ENCODE measurements at regions not wholly inside any gene's neighbourhood (a gene's known extent, or its start where the extent isn't known, plus 50 kb on each side); places are given as distances from the start of the nearest gene placed in this dataset.

DNA sequence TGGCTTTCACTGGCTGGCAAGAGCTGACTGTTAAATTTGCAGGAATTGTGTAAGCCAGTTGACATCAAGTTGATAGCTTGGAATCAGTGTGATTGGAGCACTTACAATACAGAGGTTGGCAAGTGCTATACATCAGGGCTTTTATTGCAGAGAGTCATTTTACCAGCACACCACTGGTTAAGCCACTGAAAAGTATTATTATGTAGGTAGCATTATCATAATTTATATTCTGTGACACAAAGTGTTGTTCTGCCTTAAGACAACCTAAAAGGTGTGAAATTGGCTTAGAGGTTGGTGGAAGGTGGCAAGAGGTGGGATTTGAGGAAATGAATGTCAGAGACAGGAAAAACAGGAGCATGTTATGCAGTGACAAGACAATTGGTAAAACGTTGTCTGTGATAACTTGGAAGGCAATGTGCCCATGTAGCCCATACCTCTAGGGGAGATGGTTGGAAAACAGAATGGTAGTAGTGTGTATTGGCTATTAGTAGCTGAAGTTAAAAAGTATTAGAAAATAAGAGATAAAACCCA lies 172.9 kb upstream of the PRICKLE1 start:
- Histone ChIP-seq H3K27ac (ENCODE audit: insufficient read depth, low read depth, low read length) (no peak overlapping the region), H3K79me2 (ENCODE audit: control insufficient read depth, insufficient read depth, low read length) (no peaks in the 10 kb centered on the region), H3K36me3 (ENCODE audit: control insufficient read depth in 2 of 2, extremely low read depth in 1 of 2, insufficient read depth in 2 of 2, low read length in 2 of 2) (no peaks in the 10 kb centered on the region), H3K27me3 (ENCODE audit: control insufficient read depth in 2 of 2, insufficient read depth in 2 of 2, low read length in 2 of 2) (no peaks in the 10 kb centered on the region), H3K9ac (replicated peaks; ENCODE audit: extremely low read depth, insufficient read depth, low read length) (no peak overlapping the region), H3K4me3 (replicated peaks in 1 of 3; ENCODE audit: insufficient read depth in 1 of 3, low read depth in 1 of 3, low read length in 3 of 3) (no peak overlapping the region), H3K4me2 (ENCODE audit: insufficient read depth, low read length) (no peak overlapping the region), H3K9me1 (replicated peaks; ENCODE audit: control insufficient read depth, extremely low read depth, insufficient read depth, low read length) (no peaks in the 10 kb centered on the region), H4K20me1 (replicated peaks; ENCODE audit: control insufficient read depth, extremely low read depth, insufficient read depth, low read length) (no peaks in the 10 kb centered on the region), H3K9me3 (replicated peaks; ENCODE audit: control insufficient read depth, insufficient read depth, low read length) (no peaks in the 10 kb centered on the region), H2AFZ (ENCODE audit: low read depth, low read length) (no peak overlapping the region), H3K4me1 (ENCODE audit: control insufficient read depth, extremely low read depth, insufficient read depth, low read length) (no peaks in the 10 kb centered on the region)
- ChIA-PET POLR2A (no interaction called here), CTCF (no interaction called here)
- FAIRE-seq (no peak), DNase-seq (ENCODE audit: low read depth, low spot score) (no peak)
- TF ChIP-seq JUN (IDR thresholded peaks at IDR 0.05; ENCODE audit: borderline replicate concordance, insufficient read depth, insufficient read length, low read depth): no peak
- no peak for TF ChIP-seq GATA2 (IDR thresholded peaks at IDR 0.05; ENCODE audit: insufficient read depth, insufficient read length, low read depth, low read length)
- no peak for TF ChIP-seq EZH2 (IDR thresholded peaks at IDR 0.05; ENCODE audit: borderline replicate concordance, low read depth, low read length, severe bottlenecking)
- no peak for TF ChIP-seq POLR2A (IDR thresholded peaks at IDR 0.05; ENCODE audit: low read depth, low read length)
- TF ChIP-seq FOS (IDR thresholded peaks at IDR 0.05; ENCODE audit: borderline replicate concordance, insufficient read depth, low read length): no peak
- no peak for TF ChIP-seq MYC (IDR thresholded peaks at IDR 0.05; ENCODE audit: low read depth, low read length)
- no peak for TF ChIP-seq POLR2AphosphoS5 (IDR thresholded peaks at IDR 0.05; ENCODE audit: insufficient read depth, low read depth, low read length)
- TF ChIP-seq, protein P1, sequence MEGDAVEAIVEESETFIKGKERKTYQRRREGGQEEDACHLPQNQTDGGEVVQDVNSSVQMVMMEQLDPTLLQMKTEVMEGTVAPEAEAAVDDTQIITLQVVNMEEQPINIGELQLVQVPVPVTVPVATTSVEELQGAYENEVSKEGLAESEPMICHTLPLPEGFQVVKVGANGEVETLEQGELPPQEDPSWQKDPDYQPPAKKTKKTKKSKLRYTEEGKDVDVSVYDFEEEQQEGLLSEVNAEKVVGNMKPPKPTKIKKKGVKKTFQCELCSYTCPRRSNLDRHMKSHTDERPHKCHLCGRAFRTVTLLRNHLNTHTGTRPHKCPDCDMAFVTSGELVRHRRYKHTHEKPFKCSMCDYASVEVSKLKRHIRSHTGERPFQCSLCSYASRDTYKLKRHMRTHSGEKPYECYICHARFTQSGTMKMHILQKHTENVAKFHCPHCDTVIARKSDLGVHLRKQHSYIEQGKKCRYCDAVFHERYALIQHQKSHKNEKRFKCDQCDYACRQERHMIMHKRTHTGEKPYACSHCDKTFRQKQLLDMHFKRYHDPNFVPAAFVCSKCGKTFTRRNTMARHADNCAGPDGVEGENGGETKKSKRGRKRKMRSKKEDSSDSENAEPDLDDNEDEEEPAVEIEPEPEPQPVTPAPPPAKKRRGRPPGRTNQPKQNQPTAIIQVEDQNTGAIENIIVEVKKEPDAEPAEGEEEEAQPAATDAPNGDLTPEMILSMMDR (IDR thresholded peaks at IDR 0.05; ENCODE audit: extremely low read depth in 1 of 2, insufficient read depth in 1 of 2, low read depth in 1 of 2, low read length in 2 of 2): no peak
- TF ChIP-seq, protein P2, sequence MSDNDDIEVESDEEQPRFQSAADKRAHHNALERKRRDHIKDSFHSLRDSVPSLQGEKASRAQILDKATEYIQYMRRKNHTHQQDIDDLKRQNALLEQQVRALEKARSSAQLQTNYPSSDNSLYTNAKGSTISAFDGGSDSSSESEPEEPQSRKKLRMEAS (IDR thresholded peaks at IDR 0.05; ENCODE audit: insufficient read depth, insufficient read length): no peak
- dilution Hi-C loops (cut with MboI; ENCODE audit: extremely low pct_ligation_motif_present, low sequenced_read_pairs) (no loop called here), intact Hi-C loops (cut with micrococcal nuclease) (no loop called here)
- no TSS peak for BruUV-seq (replicated peaks)

Measured in endothelial cell of umbilical vein (primary cell).